ENCODE measurements at regions not wholly inside any gene's neighbourhood (a gene's known extent, or its start where the extent isn't known, plus 50 kb on each side); places are given as distances from the start of the nearest gene placed in this dataset.
A peak's percentile ranks its signal among the peaks of the same experiment; 100 is the strongest.

DNA sequence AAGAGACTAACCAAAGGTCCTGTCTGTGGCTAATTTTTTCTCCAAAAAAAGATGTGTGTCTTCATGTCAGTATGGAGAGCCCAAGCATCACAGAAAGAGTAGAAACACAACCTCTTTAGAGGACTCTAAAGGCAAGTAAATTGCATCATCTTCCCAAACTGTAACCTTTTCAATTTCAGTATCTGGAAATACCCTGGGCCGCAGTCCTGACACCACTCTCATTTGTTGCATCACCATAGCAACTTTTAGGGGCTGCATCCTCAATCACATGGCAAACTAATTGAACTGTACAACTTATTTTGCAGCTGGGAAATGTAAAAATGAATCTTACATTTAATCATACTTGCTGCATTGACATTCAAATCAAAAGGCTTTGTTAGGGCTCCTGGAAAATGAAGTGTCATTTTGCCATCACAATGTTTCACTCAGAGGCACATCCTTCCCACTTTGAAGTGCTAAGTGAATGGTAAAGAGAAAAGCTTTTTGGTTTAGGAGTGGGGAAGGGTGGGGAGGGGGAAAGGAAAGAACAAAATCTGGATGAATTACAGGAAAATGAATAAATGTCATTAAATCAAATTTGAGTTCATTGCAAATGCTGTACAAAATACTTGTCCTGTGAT, 60.6 kb upstream of the GRIA1 start:
- no peak overlapping the region for H3K9ac ChIP-seq (ENCODE audit: control insufficient read depth, insufficient read depth, low read length)
- FAIRE-seq = no peak
- H3K27me3 ChIP-seq (replicated peaks in 1 of 2; ENCODE audit: control insufficient read depth in 2 of 2, insufficient read depth in 2 of 2, low read length in 1 of 2) = no peaks in the 10 kb centered on the region
- in situ Hi-C loops (cut with MboI) = no loop called here
- ChIA-PET CTCF (interaction anchor here (1.1 to 1.4 kb wide), 3 partner anchors 46 to 586 kb away, joined by 3 to 4 read pairs (median 3); no protein-coding TSS in a partner anchor), RAD21 (ENCODE audit: unreplicated experiment) (no interaction called here), POLR2A (no interaction called here), SMC1A (ENCODE audit: uncharacterized antibody, unreplicated experiment) (interaction anchor here (1.2 kb wide), 1 partner anchor 66 kb away, joined by 4 read pairs; no protein-coding TSS in a partner anchor)
- intact Hi-C loops (cut with micrococcal nuclease; ENCODE audit: unreplicated experiment) = no loop called here
- no peak overlapping the region for H3K4me2 ChIP-seq (ENCODE audit: control insufficient read depth, insufficient read depth)
- TF ChIP-seq EP300 (IDR thresholded peaks at IDR 0.05; ENCODE audit: borderline replicate concordance in 1 of 2, control insufficient read depth in 1 of 2, low read depth in 2 of 2, low read length in 2 of 2) = 0 out of 4 replicates have a peak, but pooled peaks of 1 of the 2 experiments have one; percentile 6
- TF ChIP-seq NR2C1 (IDR thresholded peaks at IDR 0.05) = no peak
- no peak for TF ChIP-seq CBX5 (IDR thresholded peaks at IDR 0.05; ENCODE audit: low read depth)
- peak; percentile 32; the same call in 1 of the 2 replicates for TF ChIP-seq NFIC (IDR thresholded peaks at IDR 0.05; ENCODE audit: low read depth, low read length)
- peak; percentile 42 for TF ChIP-seq JUNB (IDR thresholded peaks at IDR 0.05)
- TF ChIP-seq, protein P1, sequence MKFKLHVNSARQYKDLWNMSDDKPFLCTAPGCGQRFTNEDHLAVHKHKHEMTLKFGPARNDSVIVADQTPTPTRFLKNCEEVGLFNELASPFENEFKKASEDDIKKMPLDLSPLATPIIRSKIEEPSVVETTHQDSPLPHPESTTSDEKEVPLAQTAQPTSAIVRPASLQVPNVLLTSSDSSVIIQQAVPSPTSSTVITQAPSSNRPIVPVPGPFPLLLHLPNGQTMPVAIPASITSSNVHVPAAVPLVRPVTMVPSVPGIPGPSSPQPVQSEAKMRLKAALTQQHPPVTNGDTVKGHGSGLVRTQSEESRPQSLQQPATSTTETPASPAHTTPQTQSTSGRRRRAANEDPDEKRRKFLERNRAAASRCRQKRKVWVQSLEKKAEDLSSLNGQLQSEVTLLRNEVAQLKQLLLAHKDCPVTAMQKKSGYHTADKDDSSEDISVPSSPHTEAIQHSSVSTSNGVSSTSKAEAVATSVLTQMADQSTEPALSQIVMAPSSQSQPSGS (IDR thresholded peaks at IDR 0.05; ENCODE audit: low read length) = 0 out of 2 replicates have a peak, but pooled peaks have one; percentile 23
- TF ChIP-seq CEBPB (IDR thresholded peaks at IDR 0.05; ENCODE audit: borderline replicate concordance in 1 of 2, low read depth in 2 of 2, low read length in 2 of 2) = 0 out of 4 replicates have a peak, but pooled peaks of 1 of the 2 experiments have one; percentile 51
- no peak for TF ChIP-seq PAX8 (IDR thresholded peaks at IDR 0.05)
- DNase-seq (ENCODE audit: low read depth, low spot score) = peak; percentile 7
- H2AFZ ChIP-seq (ENCODE audit: control insufficient read depth, low read depth, low read length) = no peak overlapping the region
- H3K4me1 ChIP-seq (ENCODE audit: control insufficient read depth, insufficient read depth, low read length) = no peaks in the 10 kb centered on the region
- no peaks in the 10 kb centered on the region for H3K36me3 ChIP-seq (ENCODE audit: control insufficient read depth in 2 of 2, insufficient read depth in 2 of 2, low read length in 1 of 2)
- 20% methylated on average over 1 of the region's 1 CpG for WGBS (ENCODE audit: insufficient coverage, insufficient replicate concordance, low lambda C conversion rate, missing lambda C conversion rate)
- peak; percentile 95 for ATAC-seq
- no peak overlapping the region for H3K27ac ChIP-seq (ENCODE audit: control insufficient read depth, insufficient read depth)
- H3K4me3 ChIP-seq = no peak overlapping the region
- BruUV-seq (replicated peaks) = no TSS peak
- no peaks in the 10 kb centered on the region for H4K20me1 ChIP-seq (ENCODE audit: control insufficient read depth, insufficient read depth)
- H3K9me3 ChIP-seq (replicated peaks; ENCODE audit: control insufficient read depth, insufficient read depth, low read length) = no peaks in the 10 kb centered on the region
- H3K79me2 ChIP-seq (ENCODE audit: control insufficient read depth, insufficient read depth, low read length) = no peaks in the 10 kb centered on the region
